Mononuclear cell (primary cell): ENCODE measurements at regions not wholly inside any gene's neighbourhood (a gene's known extent, or its start where the extent isn't known, plus 50 kb on each side); places are given as distances from the start of the nearest gene placed in this dataset.
"Not testable (repeated sequence)": the region's sequence is repeated elsewhere in the genome, so short reads cannot be mapped to it uniquely, and the experiment has no call there.

Experiments
- H3K27me3 ChIP-seq: 2 replicates; pipeline ENCODE4 v1.6.0; 2011; ENCODE audit warnings: low read length, control low read depth; ENCODE audit not compliant: insufficient read depth
- H3K4me1 ChIP-seq: 2 replicates; pipeline ENCODE4 v1.5.1; 2011; ENCODE audit warnings: mild to moderate bottlenecking, low read length, control low read depth; ENCODE audit not compliant: insufficient read depth
- H3K4me3 ChIP-seq: 2 replicates; pipeline ENCODE4 v1.5.1; 2011; ENCODE audit warnings: mild to moderate bottlenecking, low read length, moderate library complexity
- H3K9me3 ChIP-seq: 2 replicates; pipeline ENCODE4 v1.5.1; 2011; ENCODE audit warnings: low read depth, mild to moderate bottlenecking, control low read depth, low read length

DNA sequence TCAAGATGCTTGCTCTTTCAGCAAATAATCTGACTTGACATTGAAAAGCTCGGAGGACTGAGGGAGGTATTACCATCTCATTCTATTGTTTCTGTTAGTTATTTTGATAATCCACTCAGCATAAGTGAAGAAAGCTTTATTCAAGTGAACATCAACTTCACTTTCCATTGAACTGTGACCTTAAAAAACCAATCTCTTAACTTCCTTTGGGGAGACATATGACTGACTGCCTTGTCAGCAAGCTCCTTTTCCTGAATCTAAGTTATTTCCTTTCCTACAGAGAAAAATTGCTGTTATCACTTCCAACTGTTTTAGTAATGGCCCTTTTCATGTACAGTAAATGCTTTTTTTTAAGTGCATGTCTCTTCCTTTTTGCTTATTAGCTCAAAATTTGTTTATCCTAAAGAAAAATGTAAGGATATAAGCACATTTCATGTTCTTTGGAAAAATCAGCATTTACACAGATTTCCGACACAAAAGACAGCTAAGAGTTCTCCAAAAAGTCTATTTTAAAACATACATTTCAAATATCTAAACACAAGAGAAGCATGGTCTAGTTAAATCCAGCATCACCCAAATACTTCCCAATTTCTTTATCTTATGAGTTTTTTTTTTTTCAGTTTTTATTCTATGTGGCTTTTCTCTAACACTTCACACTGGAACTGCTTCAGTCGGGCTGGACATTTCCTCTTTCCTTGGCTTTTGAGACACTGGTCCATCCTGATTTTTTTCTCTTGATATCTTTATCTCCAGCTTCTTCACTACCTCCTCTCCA is 117.9 kb upstream of the DAB2 start:
- no peak overlapping the region for H3K4me3 ChIP-seq
- H3K9me3 ChIP-seq = no peaks in the 10 kb centered on the region
- peaks cover 10% of the 10 kb centered on the region for H3K4me1 ChIP-seq
- peaks cover 2% of the 10 kb centered on the region for H3K27me3 ChIP-seq

DNA sequence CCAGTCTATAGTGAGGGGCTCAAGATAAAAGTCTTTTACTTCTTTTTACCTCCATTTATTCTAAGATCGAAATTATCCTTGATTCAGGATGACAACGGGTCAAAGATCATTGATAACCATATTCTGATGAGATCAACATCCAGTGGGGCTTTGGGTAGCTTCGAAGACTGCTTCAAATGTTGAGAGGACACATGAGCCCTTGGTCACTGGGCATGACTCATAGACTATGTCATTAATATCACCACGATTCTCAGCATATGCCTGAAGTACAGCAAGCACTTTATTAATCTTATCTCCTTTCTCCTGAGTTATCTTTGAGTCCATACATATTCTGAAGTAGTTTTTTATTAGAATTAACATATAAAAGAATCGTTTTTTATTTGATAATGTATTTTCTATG is 117.1 kb upstream of the DAB2 start:
- H3K4me3 ChIP-seq = no peak overlapping the region
- H3K4me1 ChIP-seq = peaks cover 10% of the 10 kb centered on the region
- peaks cover 2% of the 10 kb centered on the region for H3K27me3 ChIP-seq
- no peaks in the 10 kb centered on the region for H3K9me3 ChIP-seq

DNA sequence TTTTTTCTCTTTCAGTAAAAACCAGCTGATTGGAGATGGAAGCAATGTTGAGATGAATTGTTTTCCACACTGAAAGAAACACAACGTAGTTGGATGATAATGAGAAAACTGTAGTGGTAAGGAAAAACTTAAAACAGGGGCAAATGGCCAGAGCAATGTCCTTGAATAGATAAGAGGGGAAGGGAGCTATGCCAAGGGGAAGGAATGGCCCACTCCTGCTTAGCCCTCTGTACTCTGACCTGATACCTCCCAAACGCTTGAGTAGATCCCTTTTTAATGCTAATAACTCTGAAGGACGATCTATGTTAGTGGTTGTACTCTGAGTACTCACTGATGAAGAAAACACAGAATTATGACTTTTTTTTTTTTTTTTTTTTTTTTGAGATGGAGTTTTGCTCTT is 114.7 kb upstream of the DAB2 start:
- no peaks in the 10 kb centered on the region for H3K9me3 ChIP-seq
- peaks cover 6% of the 10 kb centered on the region for H3K27me3 ChIP-seq
- H3K4me1 ChIP-seq = peaks cover 10% of the 10 kb centered on the region
- no peak overlapping the region for H3K4me3 ChIP-seq

DNA sequence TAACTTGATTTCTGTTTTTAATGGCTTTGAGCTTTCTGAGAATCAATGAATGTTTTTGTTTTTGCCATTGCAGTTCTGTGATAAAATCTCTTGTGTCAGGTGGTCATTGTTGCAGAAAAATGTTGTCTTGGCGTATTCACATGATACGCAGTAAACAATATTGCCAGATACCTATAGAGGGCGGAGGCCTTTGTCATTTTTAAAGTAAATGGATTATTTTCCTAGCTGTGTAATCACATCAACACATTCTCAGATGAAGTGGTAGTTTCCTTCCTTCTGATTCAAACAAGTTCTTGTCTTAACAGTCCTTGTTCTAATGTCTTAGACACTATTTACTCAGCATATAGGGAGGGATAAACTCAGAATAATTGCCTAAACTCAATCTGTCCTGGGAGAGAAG is 109.9 kb upstream of the DAB2 start:
- no peaks in the 10 kb centered on the region for H3K4me1 ChIP-seq
- peaks cover 4% of the 10 kb centered on the region for H3K27me3 ChIP-seq

DNA sequence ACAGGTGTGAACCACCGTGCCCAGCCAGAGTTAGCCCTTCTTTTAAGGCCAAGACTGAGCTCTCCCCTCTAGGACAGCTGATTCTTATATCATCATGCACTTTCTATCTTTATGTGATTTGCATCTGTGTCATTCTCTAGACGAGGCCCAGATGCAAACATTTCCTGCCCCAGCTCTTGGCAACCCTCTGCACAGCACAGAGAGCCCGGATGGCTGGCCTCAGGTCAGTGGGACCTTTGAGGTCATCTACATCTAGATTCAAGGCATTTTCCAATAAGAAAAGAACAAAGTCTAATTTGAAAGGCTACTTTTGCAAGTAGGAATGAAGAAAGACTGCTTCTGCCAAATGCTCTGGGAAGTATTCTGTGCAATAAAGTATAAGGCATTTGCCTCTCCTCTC is 109.0 kb upstream of the DAB2 start:
- Histone ChIP-seq H3K4me1 (no peaks in the 10 kb centered on the region), H3K4me3 (no peak overlapping the region), H3K9me3 (no peaks in the 10 kb centered on the region), H3K27me3 (peaks cover 4% of the 10 kb centered on the region)

More for the DNA sequence above, 109.9 kb upstream of the DAB2 start:
- Histone ChIP-seq H3K9me3 (no peaks in the 10 kb centered on the region), H3K4me3 (no peak overlapping the region)

DNA sequence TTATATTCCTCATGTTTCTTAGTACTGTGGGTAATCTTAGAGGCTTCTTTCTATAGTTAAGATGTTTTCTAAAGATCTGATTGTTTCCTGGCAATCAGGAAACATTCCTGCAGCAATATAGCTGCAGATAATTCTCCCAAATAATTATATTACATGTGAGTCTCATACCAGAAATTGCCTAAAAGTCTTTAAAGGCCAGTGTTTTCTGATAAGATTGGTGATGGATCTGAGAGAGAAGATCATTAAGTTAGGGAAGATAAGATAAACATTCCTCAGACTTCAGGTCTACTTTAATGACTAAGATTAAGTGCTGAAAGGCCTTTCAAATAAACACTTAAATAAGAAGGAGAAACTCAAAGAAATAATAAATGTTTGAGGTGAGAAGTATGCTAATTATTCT is 107.7 kb upstream of the DAB2 start:
- H3K27me3 ChIP-seq = peaks cover 4% of the 10 kb centered on the region
- no peak overlapping the region for H3K4me3 ChIP-seq
- H3K9me3 ChIP-seq = no peaks in the 10 kb centered on the region
- H3K4me1 ChIP-seq = peaks cover under 1% of the 10 kb centered on the region

DNA sequence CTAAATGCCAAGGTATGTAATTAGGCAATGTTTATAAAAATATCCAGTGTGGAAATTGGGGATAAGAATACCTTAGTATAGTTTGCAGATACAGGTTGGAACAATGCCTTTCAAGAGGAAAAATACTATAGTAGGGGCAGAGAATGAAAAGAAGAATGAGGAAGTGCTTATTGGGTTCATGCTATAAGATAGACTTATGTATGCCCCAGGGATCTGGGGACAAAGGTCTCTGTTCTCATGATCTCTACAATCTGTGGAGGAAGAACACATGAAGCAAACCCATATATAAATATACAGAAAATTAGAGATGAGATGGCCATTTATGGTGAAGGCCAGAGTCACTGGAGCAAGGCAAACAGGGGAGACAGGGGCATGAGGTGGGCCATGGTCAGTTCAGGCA is 106.5 kb upstream of the DAB2 start:
- Histone ChIP-seq H3K9me3 (no peaks in the 10 kb centered on the region), H3K4me3 (no peak overlapping the region), H3K27me3 (peaks cover 2% of the 10 kb centered on the region), H3K4me1 (peaks cover 12% of the 10 kb centered on the region)

DNA sequence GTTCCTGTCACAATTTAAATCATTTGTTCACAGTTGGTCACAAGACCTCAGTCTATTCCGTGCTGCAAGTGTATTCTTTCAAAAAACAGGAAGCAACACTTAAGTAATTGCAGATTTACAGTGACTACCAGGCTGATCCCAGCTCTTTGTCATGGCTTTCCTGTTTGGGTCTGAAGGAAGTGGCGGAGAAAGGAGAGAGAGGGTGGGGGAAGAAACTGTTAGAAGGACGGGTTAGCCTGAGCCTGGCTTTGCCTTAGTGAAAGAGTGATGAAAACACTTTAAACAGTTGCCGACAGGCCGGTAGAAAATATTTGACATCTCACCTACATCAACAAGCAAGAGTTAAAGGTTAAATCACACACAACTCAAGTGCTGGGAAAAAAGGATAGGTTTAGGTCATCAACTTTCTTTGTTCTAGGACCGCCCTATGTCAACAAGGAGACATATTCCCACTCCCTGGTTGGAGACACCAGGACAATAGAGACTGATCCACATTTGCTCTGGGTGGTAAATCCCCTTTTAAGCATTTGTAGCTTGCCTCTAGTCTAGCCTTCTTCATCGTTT is 102.2 kb upstream of the DAB2 start:
- Histone ChIP-seq H3K9me3 (no peaks in the 10 kb centered on the region), H3K4me3 (no peak overlapping the region), H3K4me1 (peaks cover 14% of the 10 kb centered on the region), H3K27me3 (peaks cover 4% of the 10 kb centered on the region)

DNA sequence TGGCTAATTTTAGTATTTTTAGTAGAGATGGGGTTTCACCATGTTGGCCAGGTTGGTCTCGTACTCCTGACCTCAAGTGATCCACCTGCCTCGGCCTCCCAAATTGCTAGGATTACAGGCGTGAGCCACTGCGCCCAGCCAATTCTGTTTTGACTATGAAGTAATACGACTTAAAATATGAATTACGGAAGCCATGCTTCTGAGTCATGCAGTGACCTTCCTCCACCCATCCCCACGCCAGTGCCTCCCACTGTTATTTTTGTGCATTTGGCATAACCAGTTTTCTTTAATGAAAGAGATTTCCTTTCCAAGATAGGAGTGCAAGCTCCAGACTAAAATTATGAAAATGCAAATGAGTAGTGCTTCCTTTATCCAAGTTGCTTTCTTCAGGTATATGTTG is 101.0 kb upstream of the DAB2 start:
- H3K27me3 ChIP-seq, H3K9me3 ChIP-seq, H3K4me3 ChIP-seq: not testable (repeated sequence)
- peaks cover 14% of the 10 kb centered on the region for H3K4me1 ChIP-seq

DNA sequence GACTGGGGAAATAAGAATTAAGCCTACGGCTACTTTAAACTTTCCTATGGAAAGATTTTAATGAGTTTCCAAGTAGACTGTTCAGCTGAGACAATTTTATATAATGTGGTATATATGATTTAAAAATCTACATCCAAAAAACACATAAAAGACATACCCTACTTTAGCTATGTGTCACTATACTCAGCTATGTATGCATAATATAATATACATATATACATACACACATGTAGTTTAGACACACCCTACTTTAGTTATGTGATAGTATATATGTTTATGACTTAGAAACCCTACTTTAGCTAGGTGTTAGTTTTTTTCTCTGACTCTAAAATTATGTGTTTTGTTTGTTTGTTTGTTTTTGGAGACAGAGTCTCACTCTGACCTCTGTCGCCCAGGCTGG is 100.5 kb upstream of the DAB2 start:
- Histone ChIP-seq H3K4me1 (peaks cover 14% of the 10 kb centered on the region), H3K9me3 (no peaks in the 10 kb centered on the region), H3K27me3 (peaks cover 4% of the 10 kb centered on the region), H3K4me3 (no peak overlapping the region)

DNA sequence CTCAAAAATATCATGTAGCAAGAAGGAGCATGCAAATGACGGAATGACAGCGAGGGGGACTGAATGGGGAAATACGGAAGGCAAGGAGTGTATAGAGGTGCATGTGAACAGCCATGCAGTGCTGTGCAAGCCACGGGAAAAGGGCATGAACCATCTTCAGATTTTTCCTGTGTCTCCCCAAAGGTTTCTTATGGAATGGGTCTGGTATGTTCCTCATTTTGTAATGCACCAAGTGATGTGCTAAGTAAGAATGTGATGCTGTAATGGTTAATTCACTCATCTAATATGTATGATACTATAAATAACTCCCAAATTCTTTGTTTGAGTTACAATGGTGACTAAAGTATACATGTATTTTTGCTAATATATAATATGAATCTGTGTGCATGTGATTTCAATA is 99.0 kb upstream of the DAB2 start:
- H3K4me1 ChIP-seq = peaks cover 14% of the 10 kb centered on the region
- peaks cover 4% of the 10 kb centered on the region for H3K27me3 ChIP-seq
- no peak overlapping the region for H3K4me3 ChIP-seq
- H3K9me3 ChIP-seq = no peaks in the 10 kb centered on the region

DNA sequence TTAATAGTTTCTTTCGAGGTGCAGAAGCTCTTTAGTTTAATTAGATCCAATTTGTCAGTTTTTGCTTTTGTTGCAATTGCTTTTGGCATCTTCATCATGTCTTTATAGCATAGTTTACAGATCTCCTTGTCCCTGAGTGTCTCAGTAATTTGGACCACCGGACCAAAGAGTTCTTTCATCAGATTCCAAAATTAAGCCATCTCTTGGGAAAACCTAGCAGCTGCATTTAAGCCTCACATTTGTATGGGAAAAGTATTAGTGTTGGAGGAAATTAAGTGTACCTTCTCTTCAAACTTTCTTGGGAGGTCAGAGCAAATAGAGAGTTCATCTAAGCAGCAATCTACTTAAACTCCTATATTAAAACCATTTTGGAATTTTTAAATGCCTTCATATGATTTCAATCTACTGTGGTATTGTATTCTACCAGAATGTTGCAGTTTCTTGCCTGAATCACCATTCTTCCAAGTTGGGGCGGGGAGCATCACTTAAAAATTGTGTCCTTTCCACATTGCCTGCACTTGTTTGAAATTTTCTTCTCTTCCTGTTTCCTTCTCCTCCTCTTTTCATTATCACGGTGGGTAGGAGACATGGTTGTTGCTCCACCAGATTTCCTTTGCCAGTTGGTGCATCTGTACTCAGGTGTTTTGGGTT is 97.3 kb upstream of the DAB2 start:
- Histone ChIP-seq H3K27me3 (peaks cover 4% of the 10 kb centered on the region), H3K4me1 (peaks cover 9% of the 10 kb centered on the region), H3K9me3 (no peaks in the 10 kb centered on the region), H3K4me3 (no peak overlapping the region)

DNA sequence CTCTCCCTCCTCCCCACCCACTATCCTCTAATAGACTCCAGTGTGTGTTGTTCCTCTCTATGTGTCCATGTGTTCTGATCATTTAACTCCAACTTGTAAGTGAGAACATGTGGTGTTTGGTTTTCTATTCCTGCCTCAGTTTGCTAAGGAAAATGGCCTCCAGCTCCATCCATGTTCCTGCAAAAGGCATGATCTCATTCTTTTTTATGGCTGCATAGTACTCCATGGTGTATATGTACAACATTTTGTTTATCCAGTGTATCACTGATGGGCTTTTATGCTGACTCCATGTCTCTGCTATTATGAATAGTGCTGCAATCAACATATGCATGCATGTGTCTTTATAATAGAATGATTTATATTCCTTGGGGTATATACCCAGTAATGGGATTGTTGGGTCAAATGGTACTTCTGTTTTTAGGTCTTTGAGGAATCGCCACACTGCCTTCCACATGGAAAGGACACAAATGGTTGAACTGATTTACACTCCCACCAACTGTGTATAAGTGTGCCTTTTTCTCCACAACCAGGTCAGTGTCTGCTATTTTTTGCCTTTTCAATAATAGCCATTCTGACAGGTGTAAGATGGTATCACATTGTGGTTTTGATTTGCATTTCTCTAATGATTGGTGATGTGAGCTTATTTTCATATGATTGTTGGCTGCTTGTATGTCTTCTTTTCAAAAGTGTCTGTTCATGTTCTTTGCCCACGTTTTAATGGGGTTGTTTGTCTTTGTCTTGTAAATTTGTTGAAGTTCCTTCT is 96.5 kb upstream of the DAB2 start:
- H3K4me3 ChIP-seq = no peak overlapping the region
- H3K27me3 ChIP-seq = peaks cover 4% of the 10 kb centered on the region
- H3K4me1 ChIP-seq = peaks cover 1% of the 10 kb centered on the region
- no peaks in the 10 kb centered on the region for H3K9me3 ChIP-seq

DNA sequence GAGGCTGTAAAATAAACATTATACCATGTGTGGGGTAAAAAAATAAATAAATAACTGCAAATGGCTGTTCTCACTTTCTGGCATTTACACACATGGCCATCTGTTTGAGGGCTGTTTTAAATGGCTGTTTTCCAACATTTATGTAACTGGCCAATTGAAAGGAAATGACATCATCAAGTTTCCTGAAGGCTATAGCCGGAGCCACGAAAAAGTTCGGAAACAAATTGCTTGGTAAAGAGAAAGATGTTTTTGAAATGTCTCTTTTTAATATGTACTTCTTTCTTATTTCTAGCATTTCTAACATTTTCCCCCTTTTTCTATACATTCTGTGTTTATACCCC is 95.4 kb upstream of the DAB2 start:
- H3K4me1 ChIP-seq = no peaks in the 10 kb centered on the region
- no peaks in the 10 kb centered on the region for H3K9me3 ChIP-seq
- no peak overlapping the region for H3K4me3 ChIP-seq
- peaks cover 4% of the 10 kb centered on the region for H3K27me3 ChIP-seq

DNA sequence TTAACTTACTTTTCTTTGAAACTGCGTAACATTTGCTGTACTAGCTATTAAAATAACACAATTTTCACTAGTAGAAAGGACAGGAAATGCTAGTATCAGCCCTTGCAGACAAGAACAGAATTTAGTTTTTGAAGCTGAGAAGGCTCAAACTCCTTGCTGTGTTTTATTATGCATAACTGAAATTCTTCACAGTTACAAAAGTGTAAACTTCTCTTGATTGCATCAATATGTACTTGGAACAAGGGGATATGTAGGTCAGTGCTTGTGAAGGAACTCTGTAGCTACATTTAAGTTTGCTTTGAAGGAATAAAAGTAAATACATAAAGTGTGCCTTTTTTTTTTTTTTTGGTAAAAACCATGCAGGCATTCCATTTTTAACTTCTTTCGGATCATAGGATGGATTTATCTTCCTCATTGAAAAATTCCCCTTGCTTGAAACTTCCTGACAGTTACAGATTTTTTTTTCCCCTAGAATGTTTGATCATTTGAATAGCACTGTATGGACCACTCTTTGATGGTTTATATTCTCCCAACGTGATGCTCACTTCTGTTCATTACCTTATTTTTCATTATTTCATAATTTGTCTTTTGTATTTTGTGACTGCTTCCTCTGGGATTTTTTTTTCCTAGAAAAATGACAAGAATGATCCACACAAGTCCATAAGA is 94.9 kb upstream of the DAB2 start:
- H3K4me3 ChIP-seq = no peak overlapping the region
- H3K27me3 ChIP-seq = peaks cover 4% of the 10 kb centered on the region
- H3K4me1 ChIP-seq = no peaks in the 10 kb centered on the region
- H3K9me3 ChIP-seq = no peaks in the 10 kb centered on the region
